Kidney (tissue), 13 donors: ENCODE measurements at regions not wholly inside any gene's neighbourhood (a gene's known extent, or its start where the extent isn't known, plus 50 kb on each side); places are given as distances from the start of the nearest gene placed in this dataset.

ENCODE experiments used
- DNase-seq, 5 donors: peaks; one replicate each; pipeline ENCODE4 v3.0.0-alpha.2; 2013 to 2020
- FAIRE-seq: peaks from 2 replicates; lab custom pipeline; 2012; peaks lifted over from hg19 to GRCh38; lab: Jason Lieb, UNC
- H3K27ac ChIP-seq, 2 donors: one replicate each; pipeline ENCODE4 v1.7.0; 2013; ENCODE audit warnings: low read depth in 2 of 2, low read length in 2 of 2, inconsistent platforms in 1 of 2
- H3K27me3 ChIP-seq: one replicate; pipeline ENCODE4 v1.7.1; 2013; ENCODE audit warnings: low read length, inconsistent platforms; ENCODE audit not compliant: control insufficient read depth, insufficient read depth
- H3K36me3 ChIP-seq, 3 donors: one replicate each; pipeline versions ENCODE4 v1.7.0 to v1.7.1; 2013; ENCODE audit warnings: low read length in 3 of 3, control low read depth in 1 of 3, inconsistent platforms in 1 of 3; ENCODE audit not compliant: insufficient read depth in 3 of 3, control insufficient read depth in 2 of 3
- H3K4me1 ChIP-seq, 3 donors: one replicate each; pipeline versions ENCODE4 v1.7.0 to v1.7.1; 2013; ENCODE audit warnings: low read length in 3 of 3, inconsistent platforms in 1 of 3, low read depth in 1 of 3; ENCODE audit not compliant: control insufficient read depth in 2 of 3, insufficient read depth in 2 of 3
- H3K4me3 ChIP-seq, 3 donors: one replicate each; pipeline versions ENCODE4 v1.7.0 to v1.8.1; 2013; ENCODE audit warnings: low read length in 3 of 3, control low read depth in 1 of 3, inconsistent platforms in 1 of 3
- H3K9ac ChIP-seq, 3 donors: one replicate each; pipeline versions ENCODE4 v1.7.0 to v1.7.1; 2013; ENCODE audit warnings: low read length in 3 of 3, control low read depth in 1 of 3, inconsistent platforms in 1 of 3
- H3K9me3 ChIP-seq, 3 donors: one replicate each; pipeline versions ENCODE4 v1.7.0 to v1.7.1; 2013; ENCODE audit warnings: low read length in 3 of 3, control low read depth in 1 of 3, inconsistent platforms in 1 of 3; ENCODE audit not compliant: control insufficient read depth in 2 of 3, insufficient read depth in 1 of 3
- CTCF ChIP-seq: IDR thresholded peaks from 3 replicates; pipeline ENCODE4 v1.5.1; 2012; ENCODE audit warnings: mild to moderate bottlenecking, moderate library complexity, borderline replicate concordance; ENCODE audit not compliant: insufficient read depth; ENCODE audit errors: extremely low read depth
- intact Hi-C: fragments of 100-400 bp; cut with DNase I; formaldehyde crosslinking; loops from one replicate; pipeline ENCODE4 v1.11.1; 2022
- donor health status: control.
- donor health status: control.
- donor health status: control.
- donor health status: control.
- donor health status: control.
- donor health status: DM: yes; HTN: yes; CAD: no.
- donor health status: Normal renal cell carcinoma (clear cell type).

- no peak overlapping the region for H3K27ac ChIP-seq
- FAIRE-seq: no peak
- H3K9me3 ChIP-seq: no peaks in the 10 kb centered on the region
- TF ChIP-seq CTCF: no peak
- no peak for DNase-seq
- no peak overlapping the region for H3K9ac ChIP-seq
- H3K4me1 ChIP-seq: no peaks in the 10 kb centered on the region
- H3K27me3 ChIP-seq: no peaks in the 10 kb centered on the region
- no peaks in the 10 kb centered on the region for H3K36me3 ChIP-seq
- intact Hi-C loops: no loop called here
- no peak overlapping the region for H3K4me3 ChIP-seq
Measured at GRCh38 chr4:185912779-185913178, 100.8 kb upstream of the SORBS2 start.

GRCh38 chr4:185914583-185915199 is 102.7 kb upstream of the SORBS2 start:
- H3K27ac ChIP-seq: no peak overlapping the region
- no peaks in the 10 kb centered on the region for H3K36me3 ChIP-seq
- no peak for TF ChIP-seq CTCF
- H3K9me3 ChIP-seq: no peaks in the 10 kb centered on the region
- H3K4me3 ChIP-seq: no peak overlapping the region
- peak in 2 of 5 donors; percentile 63 to 75 for DNase-seq
- no peak for FAIRE-seq
- no peaks in the 10 kb centered on the region for H3K27me3 ChIP-seq
- H3K9ac ChIP-seq: no peak overlapping the region
- intact Hi-C loops: no loop called here
- no peaks in the 10 kb centered on the region for H3K4me1 ChIP-seq

- no peaks in the 10 kb centered on the region for H3K27me3 ChIP-seq
- H3K9ac ChIP-seq: no peak overlapping the region
- H3K9me3 ChIP-seq: no peaks in the 10 kb centered on the region
- no peak for FAIRE-seq
- H3K4me1 ChIP-seq: no peaks in the 10 kb centered on the region
- H3K36me3 ChIP-seq: no peaks in the 10 kb centered on the region
- H3K27ac ChIP-seq: no peak overlapping the region
- no peak overlapping the region for H3K4me3 ChIP-seq
- DNase-seq: no peak
- TF ChIP-seq CTCF: no peak
- intact Hi-C loops: no loop called here
Measured at GRCh38 chr4:185915271-185915670, 103.3 kb upstream of the SORBS2 start.

GRCh38 chr4:185915817-185916216 is 103.8 kb upstream of the SORBS2 start:
- no peak for DNase-seq
- H3K27me3 ChIP-seq: no peaks in the 10 kb centered on the region
- H3K27ac ChIP-seq: no peak overlapping the region
- no peak overlapping the region for H3K9ac ChIP-seq
- H3K9me3 ChIP-seq: no peaks in the 10 kb centered on the region
- H3K4me3 ChIP-seq: no peak overlapping the region
- H3K4me1 ChIP-seq: no peaks in the 10 kb centered on the region
- H3K36me3 ChIP-seq: no peaks in the 10 kb centered on the region
- TF ChIP-seq CTCF: no peak
- intact Hi-C loops: no loop called here
- no peak for FAIRE-seq
